Superior temporal gyrus (tissue), 1 donor: ENCODE measurements at regions not wholly inside any gene's neighbourhood (a gene's known extent, or its start where the extent isn't known, plus 50 kb on each side); places are given as distances from the start of the nearest gene placed in this dataset.
"Not testable (repeated sequence)": the region's sequence is repeated elsewhere in the genome, so short reads cannot be mapped to it uniquely, and the experiment has no call there.

Source experiments
- DNase-seq: peaks from one replicate; pipeline ENCODE4 v3.0.0-alpha.2; 2016; ENCODE audit errors: extremely low spot score

GRCh38 chr5:40141896-40142295, 537.8 kb upstream of the PTGER4 start:
- no peak for DNase-seq

GRCh38 chr5:40141418-40141817, 538.3 kb upstream of the PTGER4 start:
- no peak for DNase-seq

- no peak for DNase-seq
Measured at GRCh38 chr5:40137223-40137622, 542.5 kb upstream of the PTGER4 start.

- DNase-seq, result no peak
Measured at GRCh38 chr5:40134883-40135520, 544.7 kb upstream of the PTGER4 start.

- no peak for DNase-seq
Measured at GRCh38 chr5:40124367-40124766, 555.3 kb upstream of the PTGER4 start.

- DNase-seq, result no peak
Measured at GRCh38 chr5:40121236-40121635, 558.5 kb upstream of the PTGER4 start.

- DNase-seq, result no peak
Measured at GRCh38 chr5:40112875-40113274, 566.8 kb upstream of the PTGER4 start.

GRCh38 chr5:40111036-40111435, 568.7 kb upstream of the PTGER4 start:
- DNase-seq, result not testable (repeated sequence)

- not testable (repeated sequence) for DNase-seq
Measured at GRCh38 chr5:40108764-40109390, 570.8 kb upstream of the PTGER4 start.

- DNase-seq, result not testable (repeated sequence)
Measured at GRCh38 chr5:40107786-40108185, 571.9 kb upstream of the PTGER4 start.

GRCh38 chr5:40106847-40107246, 572.9 kb upstream of the PTGER4 start:
- DNase-seq, result no peak

- DNase-seq, result no peak
Measured at GRCh38 chr5:40098313-40098712, 581.4 kb upstream of the PTGER4 start.

GRCh38 chr5:40093550-40093949, 586.2 kb upstream of the PTGER4 start:
- DNase-seq, result no peak

GRCh38 chr5:40089269-40089668, 590.4 kb upstream of the PTGER4 start:
- no peak for DNase-seq

- DNase-seq, result no peak
Measured at GRCh38 chr5:40084614-40085013, 595.1 kb upstream of the PTGER4 start.

GRCh38 chr5:40082313-40082712, 597.4 kb upstream of the PTGER4 start:
- DNase-seq, result no peak

- DNase-seq, result no peak
Measured at GRCh38 chr5:40080191-40080590, 599.5 kb upstream of the PTGER4 start.

GRCh38 chr5:40078898-40079575, 600.7 kb upstream of the PTGER4 start:
- no peak for DNase-seq

GRCh38 chr5:40074826-40075225, 604.9 kb upstream of the PTGER4 start:
- no peak for DNase-seq

- no peak for DNase-seq
Measured at GRCh38 chr5:40073927-40074326, 605.8 kb upstream of the PTGER4 start.

- DNase-seq, result no peak
Measured at GRCh38 chr5:40071870-40072269, 607.8 kb upstream of the PTGER4 start.

GRCh38 chr5:40066616-40067015, 613.1 kb upstream of the PTGER4 start:
- DNase-seq, result no peak

- no peak for DNase-seq
Measured at GRCh38 chr5:40052808-40053207, 626.9 kb upstream of the PTGER4 start.
